ENCODE measurements at regions not wholly inside any gene's neighbourhood (a gene's known extent, or its start where the extent isn't known, plus 50 kb on each side); places are given as distances from the start of the nearest gene placed in this dataset.

GRCh38 chr9:109912726-109913460 is 132.9 kb downstream of the PALM2AKAP2 start:
- DNase-seq (ENCODE audit: low read depth): no peak

GRCh38 chr9:109913461-109913810 is 133.4 kb downstream of the PALM2AKAP2 start:
- DNase-seq (ENCODE audit: low read depth): no peak

GRCh38 chr9:109914280-109915027 is 134.5 kb downstream of the PALM2AKAP2 start:
- DNase-seq (ENCODE audit: low read depth): peak; percentile 94

- no peak for DNase-seq (ENCODE audit: low read depth)
These were observed 136.3 kb downstream of the PALM2AKAP2 start for GRCh38 chr9:109916316-109916715.

- no peak for DNase-seq (ENCODE audit: low read depth)
These were observed 138.6 kb downstream of the PALM2AKAP2 start for GRCh38 chr9:109918339-109919163.

GRCh38 chr9:109919736-109920408 is 139.9 kb downstream of the PALM2AKAP2 start:
- no peak for DNase-seq (ENCODE audit: low read depth)

- peak; percentile 83 for DNase-seq (ENCODE audit: low read depth)
These were observed 142.8 kb downstream of the PALM2AKAP2 start for GRCh38 chr9:109922617-109923470.

GRCh38 chr9:109923471-109923760 is 143.4 kb downstream of the PALM2AKAP2 start:
- no peak for DNase-seq (ENCODE audit: low read depth)

- DNase-seq (ENCODE audit: low read depth): no peak
These were observed 143.8 kb downstream of the PALM2AKAP2 start for GRCh38 chr9:109923806-109924205.

GRCh38 chr9:109925799-109926198 is 145.8 kb downstream of the PALM2AKAP2 start:
- no peak for DNase-seq (ENCODE audit: low read depth)

GRCh38 chr9:109926421-109926869 is 146.4 kb downstream of the PALM2AKAP2 start:
- DNase-seq (ENCODE audit: low read depth): no peak

- no peak for DNase-seq (ENCODE audit: low read depth)
These were observed 151.6 kb downstream of the PALM2AKAP2 start for GRCh38 chr9:109931623-109932022.

- DNase-seq (ENCODE audit: low read depth): no peak
These were observed 154.3 kb downstream of the PALM2AKAP2 start for GRCh38 chr9:109934136-109934856.

GRCh38 chr9:109934857-109935215 is 154.8 kb downstream of the PALM2AKAP2 start:
- DNase-seq (ENCODE audit: low read depth): no peak

- DNase-seq (ENCODE audit: low read depth): peak; percentile 33
These were observed 155.5 kb downstream of the PALM2AKAP2 start for GRCh38 chr9:109935406-109936087.

GRCh38 chr9:109937861-109938453 is 158.0 kb downstream of the PALM2AKAP2 start:
- no peak for DNase-seq (ENCODE audit: low read depth)

- peak; percentile 26 for DNase-seq (ENCODE audit: low read depth)
These were observed 159.8 kb downstream of the PALM2AKAP2 start for GRCh38 chr9:109939698-109940342.

GRCh38 chr9:109940561-109940960 is 160.6 kb downstream of the PALM2AKAP2 start:
- no peak for DNase-seq (ENCODE audit: low read depth)

GRCh38 chr9:109941771-109942170 is 161.8 kb downstream of the PALM2AKAP2 start:
- DNase-seq (ENCODE audit: low read depth): no peak

All from renal cortical epithelial cell (primary cell).